ENCODE measurements at regions not wholly inside any gene's neighbourhood (a gene's known extent, or its start where the extent isn't known, plus 50 kb on each side); places are given as distances from the start of the nearest gene placed in this dataset.
A peak's percentile ranks its signal among the peaks of the same experiment; 100 is the strongest.
"Not testable (repeated sequence)": the region's sequence is repeated elsewhere in the genome, so short reads cannot be mapped to it uniquely, and the experiment has no call there.

- no peak for DNase-seq
Measured at GRCh38 chr5:135151256-135151655, 117.2 kb upstream of the PITX1 start.

GRCh38 chr5:135150767-135151166, 116.7 kb upstream of the PITX1 start:
- intact Hi-C loops (cut with DNase I), result no loop called here
- DNase-seq, result no peak

More at GRCh38 chr5:135151256-135151655, 117.2 kb upstream of the PITX1 start:
- intact Hi-C loops (cut with DNase I), result no loop called here

GRCh38 chr5:135149956-135150723, 116.1 kb upstream of the PITX1 start:
- peak in 1 of 10 donors; percentile 65 for DNase-seq
- intact Hi-C loops (cut with DNase I), result no loop called here

- intact Hi-C loops (cut with DNase I), result no loop called here
- peak in 1 of 10 donors; percentile 37 for DNase-seq
Measured at GRCh38 chr5:135149229-135149955, 115.4 kb upstream of the PITX1 start.

GRCh38 chr5:135147294-135148090, 113.5 kb upstream of the PITX1 start:
- intact Hi-C loops (cut with DNase I), result no loop called here
- no peak for DNase-seq

GRCh38 chr5:135145985-135146384, 112.0 kb upstream of the PITX1 start:
- intact Hi-C loops (cut with DNase I), result no loop called here
- DNase-seq, result no peak

- DNase-seq; intact Hi-C loops (cut with DNase I): not testable (repeated sequence)
Measured at GRCh38 chr5:135143682-135144081, 109.7 kb upstream of the PITX1 start.

- no peak for DNase-seq
- intact Hi-C loops (cut with DNase I), result no loop called here
Measured at GRCh38 chr5:135141303-135142268, 107.6 kb upstream of the PITX1 start.

GRCh38 chr5:135140446-135141204, 106.6 kb upstream of the PITX1 start:
- intact Hi-C loops (cut with DNase I), result no loop called here
- peak in 5 of 10 donors; percentile 22 to 90 (median 33) for DNase-seq

GRCh38 chr5:135139381-135140134, 105.5 kb upstream of the PITX1 start:
- intact Hi-C loops (cut with DNase I), result no loop called here
- DNase-seq, result peak in 3 of 10 donors; percentile 15 to 70 (median 24)

GRCh38 chr5:135138116-135138850, 104.3 kb upstream of the PITX1 start:
- intact Hi-C loops (cut with DNase I), result no loop called here
- no peak for DNase-seq

- intact Hi-C loops (cut with DNase I), result no loop called here
- no peak for DNase-seq
Measured at GRCh38 chr5:135137146-135137915, 103.3 kb upstream of the PITX1 start.

- DNase-seq, result no peak
- intact Hi-C loops (cut with DNase I), result no loop called here
Measured at GRCh38 chr5:135136546-135136945, 102.5 kb upstream of the PITX1 start.

GRCh38 chr5:135135530-135136226, 101.7 kb upstream of the PITX1 start:
- no peak for DNase-seq
- intact Hi-C loops (cut with DNase I), result no loop called here

- DNase-seq, result no peak
- intact Hi-C loops (cut with DNase I), result no loop called here
Measured at GRCh38 chr5:135134691-135135381, 100.8 kb upstream of the PITX1 start.
